IMR-90 (cell line): ENCODE measurements at regions not wholly inside any gene's neighbourhood (a gene's known extent, or its start where the extent isn't known, plus 50 kb on each side); places are given as distances from the start of the nearest gene placed in this dataset.

Source experiments
- ATAC-seq: fragments of 200-7000 bp; cut with Tn5 transposase; 2 replicates; pipeline ENCODE4 v1.9.1; 2020; ENCODE audit warnings: low read depth, mild to moderate bottlenecking, moderate library complexity
- BruUV-seq: library from RNA; stranded (reverse); fragments of 400-500 nt; replicated peaks from 2 replicates; lab custom pipeline; 2021; lab: Mats Ljungman, UMichigan
- CTCF ChIA-PET: fragments of 300-600 bp; formaldehyde crosslinking; extraction: SDS; loops from one replicate; lab custom pipeline; 2021; ENCODE audit warnings: antibody characterized with exemption; lab: Yijun Ruan, JAX
- POLR2A ChIA-PET: fragments of 300-600 bp; sonication (Branson Sonifier 250); formaldehyde crosslinking; loops from one replicate; lab custom pipeline; 2022; ENCODE audit warnings: antibody characterized with exemption; ENCODE audit not compliant: unreplicated experiment; lab: Charles Lee
- DNase-seq: peaks from one replicate; pipeline ENCODE4 v3.0.0; 2013
- H2AFZ ChIP-seq: replicated peaks from 2 replicates; pipeline ENCODE3; 2013; ENCODE audit warnings: low read length, mild to moderate bottlenecking; ENCODE audit not compliant: poor library complexity
- H2AK5ac ChIP-seq: 2 replicates; pipeline ENCODE4 v1.6.1; 2013; ENCODE audit warnings: low read depth, low read length, inconsistent platforms
- H2AK9ac ChIP-seq: replicated peaks from 2 replicates; pipeline ENCODE3; 2013; ENCODE audit warnings: mild to moderate bottlenecking, low read depth, low read length, moderate library complexity; ENCODE audit not compliant: poor library complexity
- H2BK120ac ChIP-seq: 2 replicates; pipeline ENCODE4 v1.6.1; 2013; ENCODE audit warnings: low read depth, low read length, inconsistent platforms
- H2BK15ac ChIP-seq: 3 replicates; pipeline ENCODE4 v1.6.1; 2013; ENCODE audit warnings: low read depth, low read length, inconsistent platforms
- H2BK20ac ChIP-seq: 2 replicates; pipeline ENCODE4 v1.6.1; 2013; ENCODE audit warnings: low read depth, mild to moderate bottlenecking, inconsistent platforms, low read length, moderate library complexity
- H2BK5ac ChIP-seq: 2 replicates; pipeline ENCODE4 v1.6.1; 2013; ENCODE audit warnings: mild to moderate bottlenecking, low read depth, low read length, inconsistent platforms; ENCODE audit not compliant: poor library complexity, severe bottlenecking
- H3K14ac ChIP-seq: replicated peaks from 2 replicates; pipeline ENCODE4 v1.6.1; 2013; ENCODE audit warnings: low read depth, low read length, inconsistent platforms
- H3K18ac ChIP-seq: 2 replicates; pipeline ENCODE4 v1.6.1; 2013; ENCODE audit warnings: low read depth, low read length, control low read depth
- H3K23ac ChIP-seq: 2 replicates; pipeline ENCODE4 v1.6.1; 2013; ENCODE audit warnings: low read depth, low read length, inconsistent platforms
- H3K27ac ChIP-seq: 2 replicates; pipeline ENCODE4 v1.5.1; 2013; ENCODE audit warnings: mild to moderate bottlenecking, control low read depth, low read length; ENCODE audit not compliant: insufficient read depth
- H3K27me3 ChIP-seq: 2 replicates; pipeline ENCODE4 v1.6.1; 2013; ENCODE audit warnings: low read length; ENCODE audit not compliant: control insufficient read depth, insufficient read depth
- H3K36me3 ChIP-seq: 2 replicates; pipeline ENCODE4 v1.6.1; 2013; ENCODE audit warnings: low read length, mixed read lengths; ENCODE audit not compliant: control insufficient read depth, insufficient read depth
- H3K4ac ChIP-seq: 2 replicates; pipeline ENCODE4 v1.6.1; 2013; ENCODE audit warnings: low read depth, low read length, inconsistent platforms
- H3K4me1 ChIP-seq: 2 replicates; pipeline ENCODE4 v1.6.1; 2013; ENCODE audit warnings: low read length, mixed read lengths; ENCODE audit not compliant: control insufficient read depth, insufficient read depth
- H3K4me2 ChIP-seq: 2 replicates; pipeline ENCODE4 v1.6.1; 2013; ENCODE audit warnings: low read depth, mild to moderate bottlenecking, control low read depth, low read length, moderate library complexity
- H3K4me3 ChIP-seq: 2 replicates; pipeline ENCODE4 v1.5.1; 2013; ENCODE audit warnings: low read depth, mild to moderate bottlenecking, control low read depth, low read length, moderate library complexity; ENCODE audit not compliant: insufficient read depth
- H3K56ac ChIP-seq: 2 replicates; pipeline ENCODE4 v1.6.1; 2013; ENCODE audit warnings: low read length, inconsistent platforms; ENCODE audit not compliant: insufficient read depth; ENCODE audit errors: extremely low read depth
- H3K79me1 ChIP-seq, 2 experiments: 2 replicates each; pipeline ENCODE4 v1.6.1; 2013; ENCODE audit warnings: low read length in 2 of 2, inconsistent platforms in 1 of 2, low read depth in 1 of 2
- H3K9ac ChIP-seq: 2 replicates; pipeline ENCODE4 v1.6.1; 2013; ENCODE audit warnings: low read depth, low read length, control low read depth
- H3K9me1 ChIP-seq: 2 replicates; pipeline ENCODE4 v1.6.1; 2013; ENCODE audit warnings: low read length, inconsistent platforms; ENCODE audit not compliant: insufficient read depth
- H3K9me3 ChIP-seq: 2 replicates; pipeline ENCODE4 v1.6.1; 2013; ENCODE audit warnings: low read length; ENCODE audit not compliant: control insufficient read depth, insufficient read depth
- H4K20me1 ChIP-seq: 2 replicates; pipeline ENCODE4 v1.6.1; 2013; ENCODE audit warnings: low read length, inconsistent platforms; ENCODE audit not compliant: insufficient read depth
- H4K5ac ChIP-seq: 2 replicates; pipeline ENCODE4 v1.6.1; 2013; ENCODE audit warnings: mild to moderate bottlenecking, low read depth, low read length, control low read depth
- H4K8ac ChIP-seq, 2 experiments: 2 replicates each; pipeline ENCODE4 v1.6.1; 2013; ENCODE audit warnings: low read depth in 2 of 2, low read length in 2 of 2, control low read depth in 1 of 2, inconsistent platforms in 1 of 2
- H4K91ac ChIP-seq: 2 replicates; pipeline ENCODE4 v1.6.1; 2013; ENCODE audit warnings: low read depth, low read length, inconsistent platforms; ENCODE audit not compliant: insufficient read depth
- BHLHE40 ChIP-seq: fragments of 150-350 bp; IDR thresholded peaks from 2 replicates; pipeline ENCODE4 v1.6.1; 2016; ENCODE audit warnings: mild to moderate bottlenecking, low read depth, low read length
- CEBPB ChIP-seq: IDR thresholded peaks from 2 replicates; pipeline ENCODE4 v1.6.1; 2012; ENCODE audit warnings: low read depth, low read length, improper control_type of control experiment
- FOS ChIP-seq: fragments of 150-350 bp; IDR thresholded peaks from 2 replicates; pipeline ENCODE4 v1.6.1; 2016; ENCODE audit warnings: low read depth, low read length
- MAFK ChIP-seq: IDR thresholded peaks from 2 replicates; pipeline ENCODE4 v1.6.1; 2012; ENCODE audit warnings: low read depth, low read length, improper control_type of control experiment
- MAZ ChIP-seq: IDR thresholded peaks from 2 replicates; pipeline ENCODE4 v1.6.1; 2012; ENCODE audit warnings: low read depth, mild to moderate bottlenecking, low read length, improper control_type of control experiment, moderate library complexity, borderline replicate concordance
- NFE2L2 ChIP-seq: fragments of 150-350 bp; IDR thresholded peaks from 2 replicates; pipeline ENCODE4 v1.6.1; 2016; ENCODE audit warnings: low read depth, mild to moderate bottlenecking, low read length
- POLR2A ChIP-seq: IDR thresholded peaks from 2 replicates; pipeline ENCODE4 v1.6.1; 2012; ENCODE audit warnings: mild to moderate bottlenecking, low read depth, low read length
- RAD21 ChIP-seq: IDR thresholded peaks from 2 replicates; pipeline ENCODE4 v1.6.1; 2012; ENCODE audit warnings: low read length, improper control_type of control experiment
- RCOR1 ChIP-seq: IDR thresholded peaks from 2 replicates; pipeline ENCODE4 v1.6.1; 2012; ENCODE audit warnings: mild to moderate bottlenecking, low read length, improper control_type of control experiment; ENCODE audit not compliant: insufficient replicate concordance
- RFX5 ChIP-seq: IDR thresholded peaks from 2 replicates; pipeline ENCODE4 v1.8.0; 2012; ENCODE audit warnings: low read depth, mild to moderate bottlenecking, low read length, moderate library complexity
- SMC3 ChIP-seq: fragments of 150-350 bp; IDR thresholded peaks from 2 replicates; pipeline ENCODE4 v1.6.1; 2016; ENCODE audit warnings: low read depth, mild to moderate bottlenecking, antibody characterized with exemption, low read length, moderate library complexity
- WGBS, 2 experiments: methylation state at CpG; one replicate each; pipeline versions ENCODE4 v1.1.5 to v1.1.7; 2013; ENCODE audit warnings: missing lambda C conversion rate in 2 of 2; ENCODE audit not compliant: insufficient read length in 1 of 2; ENCODE audit errors: extremely low coverage in 2 of 2; 5-methylcytosine and 5-hydroxymethylcytosine counted together
- dilution Hi-C: fragments of 300-500 bp; cut with HindIII; formaldehyde crosslinking; loops from one replicate; pipeline ENCODE4 v1.14.3; 2018; ENCODE audit warnings: low sequenced_read_pairs; ENCODE audit not compliant: unreplicated experiment
- in situ Hi-C: fragments of 300-500 bp; cut with MboI; formaldehyde crosslinking; loops from 3 replicates; pipeline ENCODE4 v1.14.3; 2019; ENCODE audit warnings: low sequenced_read_pairs, inconsistent platforms, mixed read lengths
- intact Hi-C: fragments of 100-400 bp; cut with micrococcal nuclease; formaldehyde crosslinking; loops from 2 replicates; pipeline ENCODE4 v1.10.0; 2022
- TF ChIP-seq, protein P1 (sequence below): fragments of 150-350 bp; IDR thresholded peaks from 2 replicates; pipeline ENCODE4 v1.6.1; 2017; ENCODE audit warnings: mild to moderate bottlenecking, antibody characterized with exemption, low read length, low read depth
- TF ChIP-seq, protein P2 (sequence below): fragments of 150-350 bp; IDR thresholded peaks from 2 replicates; pipeline ENCODE4 v1.6.1; 2016; ENCODE audit warnings: low read depth, mild to moderate bottlenecking, low read length, moderate library complexity, borderline replicate concordance
- TF ChIP-seq, protein P3 (sequence below): conservative IDR thresholded peaks from 2 replicates; pipeline ENCODE4 v1.5.1; 2012; ENCODE audit warnings: mild to moderate bottlenecking, low read depth, low read length, improper control_type of control experiment

DNA sequence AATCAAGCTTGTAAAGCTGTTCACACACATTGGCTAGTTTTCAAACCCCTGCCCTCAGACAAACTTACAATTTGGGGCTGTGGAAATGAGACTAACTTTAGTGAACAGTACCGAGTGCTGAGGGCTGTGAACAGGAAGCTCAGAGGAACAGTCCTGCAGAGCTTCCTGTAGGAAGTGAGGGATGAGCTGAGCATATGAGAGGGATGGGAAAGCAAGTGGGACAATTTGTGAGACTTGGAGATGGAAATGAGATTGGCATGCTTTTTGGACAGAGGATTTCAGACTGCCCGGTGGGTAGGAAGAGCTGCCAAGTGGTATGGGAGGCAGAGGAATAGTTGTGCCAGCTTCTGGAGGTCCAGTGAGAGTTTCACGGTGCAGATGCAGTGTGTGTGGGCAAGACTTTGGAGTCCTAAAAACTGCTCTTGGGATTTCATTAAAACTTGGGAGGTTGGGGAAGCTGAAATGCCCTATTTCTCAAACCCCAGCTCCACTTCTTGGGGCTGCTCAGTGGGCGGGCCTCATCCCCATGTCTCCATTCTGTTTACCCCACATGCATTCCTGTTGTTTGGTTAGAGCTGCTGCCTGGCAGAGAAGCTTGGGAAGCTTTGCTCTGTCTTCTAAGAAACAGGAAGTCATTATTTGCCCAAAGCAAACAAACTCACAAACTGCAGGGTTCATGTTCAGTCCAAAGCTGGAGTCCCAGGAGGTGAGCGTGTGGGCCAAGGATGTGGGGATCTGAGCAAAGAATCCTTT, 267.5 kb downstream of the ZSWIM6 start:
- no peak overlapping the region for H3K4me2 ChIP-seq
- 0 out of 3 replicates have a peak overlapping the region, but pooled peaks have one; percentile 11 for H2BK15ac ChIP-seq
- in situ Hi-C loops: no loop called here
- WGBS, 2 experiments: 42% methylated on average over 2 of the region's 5 CpGs; no CpG with 5 or more reads in 1 of the 2 experiments
- H3K23ac ChIP-seq: peak overlapping the region; percentile 33
- CTCF ChIA-PET: interaction anchor here (0.6 kb wide), 1 partner anchor 57 kb away, joined by 3 read pairs; no protein-coding TSS in a partner anchor
- peak overlapping the region; percentile 15; the same call in 1 of the 2 replicates for H3K4ac ChIP-seq
- peak; percentile 20 for DNase-seq
- H4K5ac ChIP-seq: no peak overlapping the region
- H3K9me1 ChIP-seq: peaks cover 15% of the 10 kb centered on the region; the same call in 1 of the 2 replicates
- H2BK20ac ChIP-seq: 0 out of 2 replicates have a peak overlapping the region, but pooled peaks have one; percentile 8
- no peak overlapping the region; the same call in 1 of the 2 replicates for H3K18ac ChIP-seq
- H2BK5ac ChIP-seq: no peak overlapping the region
- no peak overlapping the region for H2AK9ac ChIP-seq
- H4K8ac ChIP-seq: peak overlapping the region; percentile 0 to 67; a peak in 2 of 4 replicates
- H4K20me1 ChIP-seq: no peaks in the 10 kb centered on the region
- H3K27ac ChIP-seq: no peak overlapping the region
- no peaks in the 10 kb centered on the region for H3K36me3 ChIP-seq
- ATAC-seq: peak; percentile 78
- H3K79me1 ChIP-seq: no peaks in the 10 kb centered on the region
- no peak overlapping the region for H3K4me3 ChIP-seq
- no peak overlapping the region for H3K9ac ChIP-seq
- H2BK120ac ChIP-seq: peak overlapping the region; percentile 49; the same call in 1 of the 2 replicates
- no peak overlapping the region for H2AFZ ChIP-seq
- H3K27me3 ChIP-seq: peaks cover 4% of the 10 kb centered on the region
- POLR2A ChIA-PET: interaction anchor here (0.6 kb wide), 1 partner anchor 585 kb away, joined by 3 read pairs; no protein-coding TSS in a partner anchor
- no peaks in the 10 kb centered on the region for H3K9me3 ChIP-seq
- BruUV-seq: no TSS peak
- H4K91ac ChIP-seq: peak overlapping the region; percentile 25
- intact Hi-C loops: no loop called here
- no peak overlapping the region for H3K14ac ChIP-seq
- peaks cover 11% of the 10 kb centered on the region for H3K4me1 ChIP-seq
- H3K56ac ChIP-seq: no peak overlapping the region
- peak overlapping the region; percentile 33; the same call in 1 of the 2 replicates for H2AK5ac ChIP-seq
- dilution Hi-C loops: no loop called here
- TF ChIP-seq, protein P1, sequence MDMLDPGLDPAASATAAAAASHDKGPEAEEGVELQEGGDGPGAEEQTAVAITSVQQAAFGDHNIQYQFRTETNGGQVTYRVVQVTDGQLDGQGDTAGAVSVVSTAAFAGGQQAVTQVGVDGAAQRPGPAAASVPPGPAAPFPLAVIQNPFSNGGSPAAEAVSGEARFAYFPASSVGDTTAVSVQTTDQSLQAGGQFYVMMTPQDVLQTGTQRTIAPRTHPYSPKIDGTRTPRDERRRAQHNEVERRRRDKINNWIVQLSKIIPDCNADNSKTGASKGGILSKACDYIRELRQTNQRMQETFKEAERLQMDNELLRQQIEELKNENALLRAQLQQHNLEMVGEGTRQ: no peak
- TF ChIP-seq MAZ (no peak), CEBPB (no peak), RFX5 (no peak), RCOR1 (no peak), BHLHE40 (no peak), FOS (no peak), NFE2L2 (no peak), POLR2A (no peak), RAD21 (no peak), SMC3 (no peak), MAFK (no peak)
- TF ChIP-seq, protein P2, sequence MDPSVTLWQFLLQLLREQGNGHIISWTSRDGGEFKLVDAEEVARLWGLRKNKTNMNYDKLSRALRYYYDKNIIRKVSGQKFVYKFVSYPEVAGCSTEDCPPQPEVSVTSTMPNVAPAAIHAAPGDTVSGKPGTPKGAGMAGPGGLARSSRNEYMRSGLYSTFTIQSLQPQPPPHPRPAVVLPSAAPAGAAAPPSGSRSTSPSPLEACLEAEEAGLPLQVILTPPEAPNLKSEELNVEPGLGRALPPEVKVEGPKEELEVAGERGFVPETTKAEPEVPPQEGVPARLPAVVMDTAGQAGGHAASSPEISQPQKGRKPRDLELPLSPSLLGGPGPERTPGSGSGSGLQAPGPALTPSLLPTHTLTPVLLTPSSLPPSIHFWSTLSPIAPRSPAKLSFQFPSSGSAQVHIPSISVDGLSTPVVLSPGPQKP: no peak
- TF ChIP-seq, protein P3, sequence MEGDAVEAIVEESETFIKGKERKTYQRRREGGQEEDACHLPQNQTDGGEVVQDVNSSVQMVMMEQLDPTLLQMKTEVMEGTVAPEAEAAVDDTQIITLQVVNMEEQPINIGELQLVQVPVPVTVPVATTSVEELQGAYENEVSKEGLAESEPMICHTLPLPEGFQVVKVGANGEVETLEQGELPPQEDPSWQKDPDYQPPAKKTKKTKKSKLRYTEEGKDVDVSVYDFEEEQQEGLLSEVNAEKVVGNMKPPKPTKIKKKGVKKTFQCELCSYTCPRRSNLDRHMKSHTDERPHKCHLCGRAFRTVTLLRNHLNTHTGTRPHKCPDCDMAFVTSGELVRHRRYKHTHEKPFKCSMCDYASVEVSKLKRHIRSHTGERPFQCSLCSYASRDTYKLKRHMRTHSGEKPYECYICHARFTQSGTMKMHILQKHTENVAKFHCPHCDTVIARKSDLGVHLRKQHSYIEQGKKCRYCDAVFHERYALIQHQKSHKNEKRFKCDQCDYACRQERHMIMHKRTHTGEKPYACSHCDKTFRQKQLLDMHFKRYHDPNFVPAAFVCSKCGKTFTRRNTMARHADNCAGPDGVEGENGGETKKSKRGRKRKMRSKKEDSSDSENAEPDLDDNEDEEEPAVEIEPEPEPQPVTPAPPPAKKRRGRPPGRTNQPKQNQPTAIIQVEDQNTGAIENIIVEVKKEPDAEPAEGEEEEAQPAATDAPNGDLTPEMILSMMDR: no peak
